Type B pancreatic cell (in vitro differentiated cells): ENCODE measurements at regions not wholly inside any gene's neighbourhood (a gene's known extent, or its start where the extent isn't known, plus 50 kb on each side); places are given as distances from the start of the nearest gene placed in this dataset.

ENCODE experiments used
- DNase-seq: peaks from one replicate; pipeline ENCODE4 v3.0.0; 2021; ENCODE audit warnings: mixed read lengths; ENCODE audit not compliant: unreplicated experiment; ENCODE audit errors: extremely low spot score
- H3K27ac Mint-ChIP-seq: 2 replicates; pipeline ENCODE4 v1.8.0; 2021; ENCODE audit warnings: mild to moderate bottlenecking, mixed read lengths
- H3K27me3 Mint-ChIP-seq: 2 replicates; pipeline ENCODE4 v1.8.0; 2021; ENCODE audit warnings: mixed read lengths
- H3K36me3 Mint-ChIP-seq: 2 replicates; pipeline ENCODE4 v1.8.0; 2021; ENCODE audit warnings: mixed read lengths
- H3K4me1 Mint-ChIP-seq: one replicate; pipeline ENCODE4 v1.8.0; 2021; ENCODE audit warnings: mixed read lengths; ENCODE audit not compliant: unreplicated experiment
- H3K4me3 Mint-ChIP-seq: 2 replicates; pipeline ENCODE4 v1.8.0; 2021; ENCODE audit warnings: mild to moderate bottlenecking, mixed read lengths
- H3K9me3 Mint-ChIP-seq: 2 replicates; pipeline ENCODE4 v1.8.0; 2021; ENCODE audit warnings: mixed read lengths
- CTCF ChIP-seq: fragments of 200-600 bp; sonication (generic); conservative IDR thresholded peaks from 2 replicates; pipeline ENCODE4 v1.5.0; 2021; ENCODE audit warnings: antibody characterized with exemption, mild to moderate bottlenecking

GRCh38 chr5:67969631-67970030 is 245.9 kb upstream of the PIK3R1 start:
- Mint-ChIP-seq H3K9me3 (peaks cover 16% of the 10 kb centered on the region), H3K4me1 (peaks cover 9% of the 10 kb centered on the region), H3K27ac (peak overlapping the region; percentile 71), H3K36me3 (no peaks in the 10 kb centered on the region), H3K27me3 (no peaks in the 10 kb centered on the region), H3K4me3 (peak overlapping the region; percentile 26)
- no peak for DNase-seq
- TF ChIP-seq CTCF: no peak

GRCh38 chr5:67969176-67969575 is 246.4 kb upstream of the PIK3R1 start:
- no peak for DNase-seq
- no peak for TF ChIP-seq CTCF
- Mint-ChIP-seq H3K27me3 (no peaks in the 10 kb centered on the region), H3K27ac (peak overlapping the region; percentile 71), H3K4me1 (peaks cover 13% of the 10 kb centered on the region), H3K9me3 (peaks cover 19% of the 10 kb centered on the region), H3K4me3 (no peak overlapping the region), H3K36me3 (no peaks in the 10 kb centered on the region)

GRCh38 chr5:67966712-67967111 is 248.8 kb upstream of the PIK3R1 start:
- Mint-ChIP-seq H3K4me1 (peaks cover 18% of the 10 kb centered on the region), H3K9me3 (peaks cover 27% of the 10 kb centered on the region), H3K27me3 (no peaks in the 10 kb centered on the region), H3K4me3 (no peak overlapping the region), H3K36me3 (no peaks in the 10 kb centered on the region), H3K27ac (no peak overlapping the region)
- no peak for DNase-seq
- TF ChIP-seq CTCF: no peak

GRCh38 chr5:67964619-67965018 is 250.9 kb upstream of the PIK3R1 start:
- Mint-ChIP-seq H3K9me3 (peaks cover 23% of the 10 kb centered on the region), H3K4me1 (peaks cover 20% of the 10 kb centered on the region), H3K36me3 (no peaks in the 10 kb centered on the region), H3K4me3 (peak overlapping the region; percentile 75), H3K27ac (peak overlapping the region; percentile 91), H3K27me3 (no peaks in the 10 kb centered on the region)
- no peak for DNase-seq
- no peak for TF ChIP-seq CTCF

DNA sequence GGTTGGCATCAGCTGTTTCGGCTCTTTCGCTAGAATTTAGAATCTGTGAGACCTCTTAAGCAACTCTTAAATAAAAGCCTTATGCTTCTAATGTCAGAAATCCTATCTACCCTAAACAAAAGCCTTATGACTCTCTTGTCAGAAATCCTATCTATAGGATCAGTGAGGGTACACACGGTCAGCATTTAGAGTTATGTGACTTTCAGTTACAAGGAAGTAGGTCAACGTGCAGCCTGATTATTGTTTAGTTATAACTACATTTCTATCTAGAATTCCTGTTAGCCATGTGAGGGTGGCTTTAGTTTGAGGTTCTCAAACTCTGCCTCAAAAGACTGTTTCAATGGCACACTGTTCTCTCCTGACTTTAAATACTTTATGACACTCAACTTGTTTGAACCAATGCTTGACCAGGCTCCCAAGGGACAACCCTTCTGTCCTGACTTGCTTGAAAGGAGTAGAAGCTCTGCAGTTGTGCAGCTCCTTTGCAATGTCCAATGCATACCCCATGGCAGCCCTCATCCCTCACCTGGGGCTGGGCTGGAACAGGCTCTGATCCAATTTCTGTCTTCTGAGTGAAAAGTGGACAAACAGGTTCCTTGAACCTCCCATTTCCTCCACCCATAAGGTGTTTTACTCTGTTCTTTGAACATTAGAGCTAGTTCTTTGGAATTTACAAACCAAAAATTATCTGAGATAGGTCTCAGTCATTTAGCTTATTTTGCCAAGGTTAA is 251.6 kb upstream of the PIK3R1 start:
- Mint-ChIP-seq H3K27ac (peak overlapping the region; percentile 91), H3K36me3 (no peaks in the 10 kb centered on the region)

More for the DNA sequence above, 251.6 kb upstream of the PIK3R1 start:
- Mint-ChIP-seq H3K4me1 (peaks cover 25% of the 10 kb centered on the region), H3K4me3 (peak overlapping the region; percentile 75), H3K9me3 (peaks cover 20% of the 10 kb centered on the region), H3K27me3 (no peaks in the 10 kb centered on the region)
- no peak for TF ChIP-seq CTCF
- no peak for DNase-seq
